GM18951 (cell line): ENCODE measurements at regions not wholly inside any gene's neighbourhood (a gene's known extent, or its start where the extent isn't known, plus 50 kb on each side); places are given as distances from the start of the nearest gene placed in this dataset.

Source experiments
- POLR2A ChIP-seq: IDR thresholded peaks from 4 replicates; pipeline ENCODE4 v1.6.1; 2011; ENCODE audit warnings: mild to moderate bottlenecking; ENCODE audit not compliant: insufficient read length, insufficient read depth; ENCODE audit errors: extremely low read depth
- in situ Hi-C: fragments of 300-500 bp; cut with MboI; formaldehyde crosslinking; loops from one replicate; pipeline ENCODE4 v1.12.0; 2022; ENCODE audit warnings: low sequenced_read_pairs, mixed read lengths, inconsistent platforms; ENCODE audit not compliant: unreplicated experiment

GRCh38 chr21:27719226-27719625, 752.3 kb upstream of the ADAMTS5 start:
- TF ChIP-seq POLR2A: no peak
- in situ Hi-C loops: loop anchor here (25.0 kb wide), 1 partner anchor 882 kb away; the partner anchor contains the start of gene ADAMTS1

- in situ Hi-C loops: loop anchor here (25.0 kb wide), 1 partner anchor 878 kb away; the partner anchor contains the start of gene ADAMTS1
- TF ChIP-seq POLR2A: no peak
These were observed 748.2 kb upstream of the ADAMTS5 start for GRCh38 chr21:27715131-27715530.

- TF ChIP-seq POLR2A: no peak
- in situ Hi-C loops: loop anchor here (25.0 kb wide), 1 partner anchor 876 kb away; the partner anchor contains the start of gene ADAMTS1
These were observed 746.5 kb upstream of the ADAMTS5 start for GRCh38 chr21:27713154-27714109.

- in situ Hi-C loops: loop anchor here (25.0 kb wide), 1 partner anchor 867 kb away; the partner anchor contains the start of gene ADAMTS1
- TF ChIP-seq POLR2A: no peak
These were observed 737.8 kb upstream of the ADAMTS5 start for GRCh38 chr21:27704567-27705166.

GRCh38 chr21:27703791-27704190, 736.9 kb upstream of the ADAMTS5 start:
- in situ Hi-C loops: loop anchor here (25.0 kb wide), 1 partner anchor 866 kb away; the partner anchor contains the start of gene ADAMTS1
- TF ChIP-seq POLR2A: no peak

GRCh38 chr21:27700974-27701614, 734.2 kb upstream of the ADAMTS5 start:
- no peak for TF ChIP-seq POLR2A
- in situ Hi-C loops: loop anchor here (25.0 kb wide), 1 partner anchor 864 kb away; the partner anchor contains the start of gene ADAMTS1

GRCh38 chr21:27695246-27695645, 728.4 kb upstream of the ADAMTS5 start:
- TF ChIP-seq POLR2A: no peak
- in situ Hi-C loops: no loop called here

GRCh38 chr21:27694667-27695066, 727.8 kb upstream of the ADAMTS5 start:
- in situ Hi-C loops: no loop called here
- TF ChIP-seq POLR2A: no peak

- no peak for TF ChIP-seq POLR2A
- in situ Hi-C loops: no loop called here
These were observed 726.5 kb upstream of the ADAMTS5 start for GRCh38 chr21:27693376-27693775.

- TF ChIP-seq POLR2A: no peak
- in situ Hi-C loops: no loop called here
These were observed 724.6 kb upstream of the ADAMTS5 start for GRCh38 chr21:27691516-27691915.

GRCh38 chr21:27691006-27691405, 724.1 kb upstream of the ADAMTS5 start:
- no peak for TF ChIP-seq POLR2A
- in situ Hi-C loops: no loop called here

- TF ChIP-seq POLR2A: no peak
- in situ Hi-C loops: no loop called here
These were observed 723.5 kb upstream of the ADAMTS5 start for GRCh38 chr21:27690426-27690825.

- no peak for TF ChIP-seq POLR2A
- in situ Hi-C loops: no loop called here
These were observed 721.9 kb upstream of the ADAMTS5 start for GRCh38 chr21:27688773-27689172.

GRCh38 chr21:27683292-27683691, 716.4 kb upstream of the ADAMTS5 start:
- in situ Hi-C loops: no loop called here
- no peak for TF ChIP-seq POLR2A
